RWPE1 (cell line): ENCODE measurements at regions not wholly inside any gene's neighbourhood (a gene's known extent, or its start where the extent isn't known, plus 50 kb on each side); places are given as distances from the start of the nearest gene placed in this dataset.
A peak's percentile ranks its signal among the peaks of the same experiment; 100 is the strongest.

Experiments
- CTCF ChIA-PET: fragments of 350-600 bp; sonication (Branson Sonifier 250); formaldehyde crosslinking; extraction: SDS; loops from one replicate; lab custom pipeline; 2021; lab: Yijun Ruan, JAX
- POLR2A ChIA-PET: fragments of 400-600 bp; formaldehyde crosslinking; extraction: SDS; loops from one replicate; lab custom pipeline; 2020; ENCODE audit warnings: antibody characterized with exemption; ENCODE audit not compliant: low non-redundant PET; lab: Yijun Ruan, JAX
- DNase-seq: peaks from one replicate; pipeline ENCODE4 v3.0.0; 2012; ENCODE audit warnings: low spot score
- H3K27ac ChIP-seq: fragments of 450-650 bp; 2 replicates; pipeline ENCODE4 v1.5.1; 2017
- CTCF ChIP-seq: fragments of 450-650 bp; conservative IDR thresholded peaks from 2 replicates; pipeline ENCODE4 v1.5.1; 2017; ENCODE audit warnings: low read depth, mild to moderate bottlenecking

DNA sequence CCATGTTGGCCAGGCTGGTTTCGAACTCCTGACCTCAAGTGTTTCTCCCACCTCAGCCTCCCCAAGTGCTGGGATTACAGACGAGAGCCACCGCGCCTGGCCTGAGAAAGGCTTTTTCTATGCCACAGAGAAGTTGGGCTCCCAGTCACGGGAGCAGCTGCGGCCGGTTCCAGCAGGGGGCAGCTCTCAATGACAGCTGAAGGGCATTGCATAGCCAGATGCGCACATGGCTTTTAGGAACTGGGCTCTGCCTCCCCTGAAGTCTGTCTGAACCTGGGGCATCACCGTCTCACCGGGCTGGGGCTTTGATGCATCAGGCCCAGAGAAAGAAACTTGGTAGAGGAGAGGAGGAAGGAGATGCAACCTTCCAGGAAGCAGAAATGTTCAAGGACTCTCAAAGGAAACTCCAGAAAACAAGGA, 84.2 kb upstream of the LAPTM4A start:
- H3K27ac ChIP-seq = peak overlapping the region; percentile 34
- no peak for DNase-seq
- ChIA-PET CTCF (interaction anchor here (1.0 kb wide), 1 partner anchor 71 kb away, joined by 3 read pairs; no protein-coding TSS in a partner anchor), POLR2A (interaction anchor here (0.5 kb wide), 1 partner anchor 11 kb away, joined by 4 read pairs; no protein-coding TSS in a partner anchor)
- TF ChIP-seq CTCF = no peak; the same call in 1 of the 2 replicates

DNA sequence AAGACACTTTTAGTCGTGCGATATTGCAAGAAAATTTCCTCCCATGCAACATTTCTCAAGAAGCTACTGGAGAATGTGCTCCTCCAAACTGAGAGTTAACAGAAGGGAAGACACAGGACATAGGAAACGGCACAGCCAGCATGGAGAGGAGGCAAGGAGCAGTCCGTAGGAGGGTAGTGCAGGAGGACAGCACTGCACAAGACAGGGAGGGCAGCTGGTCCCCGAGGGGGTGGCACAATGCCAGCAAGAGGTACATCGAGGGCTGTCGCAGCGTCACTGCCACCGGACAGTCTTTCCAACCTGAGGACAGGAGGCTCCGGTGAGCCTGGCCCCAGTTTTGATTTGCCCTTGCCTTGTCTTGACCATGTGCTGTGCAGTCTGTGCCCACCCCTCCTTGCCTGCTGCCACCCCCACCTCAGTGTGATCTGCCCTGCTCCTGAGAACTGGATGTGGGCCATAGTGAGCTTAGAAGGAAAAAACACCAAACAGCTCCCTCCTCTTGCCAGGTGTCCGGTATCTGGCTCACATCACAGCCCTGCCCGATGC, 81.6 kb upstream of the LAPTM4A start:
- H3K27ac ChIP-seq = no peak overlapping the region
- no peak for DNase-seq
- TF ChIP-seq CTCF = no peak
- POLR2A ChIA-PET = no interaction called here
- CTCF ChIA-PET = no interaction called here

DNA sequence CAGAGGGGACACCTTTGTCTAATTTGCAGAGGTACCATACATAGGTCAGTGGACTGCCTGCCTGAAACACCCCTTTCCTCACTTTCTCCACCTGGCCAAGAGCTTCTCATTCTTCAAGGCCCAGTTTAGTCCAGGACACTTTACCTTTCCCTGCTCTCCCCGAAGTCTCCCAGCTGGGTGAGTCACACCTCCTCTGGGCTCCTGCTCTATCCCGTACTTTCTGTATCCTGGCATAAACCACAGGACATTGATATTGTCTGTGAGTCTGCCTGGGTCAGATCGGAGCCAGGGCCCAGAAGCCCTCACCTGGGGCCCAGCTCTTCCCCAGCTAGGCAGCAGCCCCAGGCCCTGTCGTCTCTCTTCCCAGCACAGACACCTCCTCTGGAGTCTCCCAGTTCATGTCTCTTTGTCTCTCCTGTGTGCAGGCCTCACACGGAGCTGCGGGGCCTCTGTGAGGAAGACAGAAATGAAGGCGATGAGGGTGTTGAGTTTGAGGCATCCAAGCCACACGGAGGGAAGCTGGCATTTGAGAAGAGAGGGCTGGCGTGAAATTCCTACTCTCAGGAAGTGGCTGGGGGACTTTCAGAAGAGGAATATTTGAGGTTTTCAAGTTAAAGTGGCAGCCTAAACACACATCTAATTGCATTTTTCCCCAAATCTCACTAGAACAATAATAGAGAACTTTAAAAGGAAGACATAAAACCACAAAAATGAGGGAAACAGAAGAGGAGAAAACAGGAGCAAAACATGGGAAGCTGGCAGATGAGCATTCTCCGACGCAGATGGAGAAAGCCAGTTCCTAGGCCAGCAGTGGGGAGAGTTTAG, 79.6 kb upstream of the LAPTM4A start:
- POLR2A ChIA-PET = no interaction called here
- CTCF ChIA-PET = interaction anchor here (1.2 kb wide), 1 partner anchor 25 kb away, joined by 3 read pairs; no protein-coding TSS in a partner anchor
- DNase-seq = no peak
- TF ChIP-seq CTCF = no peak
- no peak overlapping the region for H3K27ac ChIP-seq

DNA sequence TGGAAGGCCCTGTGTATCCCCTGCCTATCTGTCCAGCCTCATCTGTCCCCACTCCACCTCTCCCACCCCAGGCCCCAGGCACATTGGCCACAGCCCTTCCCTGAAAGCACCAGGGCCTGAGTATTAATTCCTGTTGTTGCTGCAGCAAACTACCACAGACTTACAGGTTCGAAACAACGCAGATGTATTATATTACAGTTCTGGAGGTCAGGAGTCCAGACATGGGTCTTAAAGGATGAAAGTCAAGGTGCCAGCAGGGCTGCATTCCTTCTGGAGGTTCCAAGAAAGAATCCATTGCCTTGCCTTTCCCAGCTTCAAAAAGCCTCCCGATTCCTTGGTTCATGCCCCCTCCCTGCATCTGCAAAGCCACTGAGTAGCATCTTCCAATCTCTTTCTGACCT, 78.7 kb upstream of the LAPTM4A start:
- no peak for TF ChIP-seq CTCF
- ChIA-PET CTCF (interaction anchor here (0.7 to 1.2 kb wide), 2 partner anchors 21 to 24 kb away, joined by 3 read pairs; no protein-coding TSS in a partner anchor), POLR2A (no interaction called here)
- H3K27ac ChIP-seq = no peak overlapping the region
- no peak for DNase-seq

GRCh38 chr2:20129331-20130159, 78.1 kb upstream of the LAPTM4A start:
- no peak overlapping the region for H3K27ac ChIP-seq
- ChIA-PET POLR2A (no interaction called here), CTCF (interaction anchor here (0.7 kb wide), 1 partner anchor 20 kb away, joined by 3 read pairs; no protein-coding TSS in a partner anchor)
- no peak for DNase-seq
- no peak for TF ChIP-seq CTCF
